ENCODE measurements at regions not wholly inside any gene's neighbourhood (a gene's known extent, or its start where the extent isn't known, plus 50 kb on each side); places are given as distances from the start of the nearest gene placed in this dataset.

DNA sequence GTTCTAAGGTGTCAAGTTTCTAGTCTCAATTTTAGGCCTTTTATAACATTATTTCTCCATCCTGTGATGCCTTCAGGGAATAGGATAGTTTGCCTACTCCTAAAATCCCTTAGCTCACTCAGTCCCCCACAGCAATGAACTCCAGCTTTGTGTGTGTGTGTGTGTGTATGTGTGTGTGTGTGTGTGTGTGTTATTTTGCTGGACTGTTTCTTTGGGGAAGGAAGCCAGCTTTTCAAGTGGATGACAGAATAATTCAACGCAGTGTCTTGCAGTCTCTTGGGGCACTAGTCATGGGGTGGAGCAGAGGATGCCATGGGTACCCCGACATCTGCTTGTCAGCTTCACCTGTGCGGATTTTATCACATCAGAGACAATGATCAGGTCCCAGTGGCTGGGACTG, 262.8 kb upstream of the DAPK1 start:
- intact Hi-C loops (cut with micrococcal nuclease; ENCODE audit: unreplicated experiment): no loop called here
- TF ChIP-seq, protein P1, sequence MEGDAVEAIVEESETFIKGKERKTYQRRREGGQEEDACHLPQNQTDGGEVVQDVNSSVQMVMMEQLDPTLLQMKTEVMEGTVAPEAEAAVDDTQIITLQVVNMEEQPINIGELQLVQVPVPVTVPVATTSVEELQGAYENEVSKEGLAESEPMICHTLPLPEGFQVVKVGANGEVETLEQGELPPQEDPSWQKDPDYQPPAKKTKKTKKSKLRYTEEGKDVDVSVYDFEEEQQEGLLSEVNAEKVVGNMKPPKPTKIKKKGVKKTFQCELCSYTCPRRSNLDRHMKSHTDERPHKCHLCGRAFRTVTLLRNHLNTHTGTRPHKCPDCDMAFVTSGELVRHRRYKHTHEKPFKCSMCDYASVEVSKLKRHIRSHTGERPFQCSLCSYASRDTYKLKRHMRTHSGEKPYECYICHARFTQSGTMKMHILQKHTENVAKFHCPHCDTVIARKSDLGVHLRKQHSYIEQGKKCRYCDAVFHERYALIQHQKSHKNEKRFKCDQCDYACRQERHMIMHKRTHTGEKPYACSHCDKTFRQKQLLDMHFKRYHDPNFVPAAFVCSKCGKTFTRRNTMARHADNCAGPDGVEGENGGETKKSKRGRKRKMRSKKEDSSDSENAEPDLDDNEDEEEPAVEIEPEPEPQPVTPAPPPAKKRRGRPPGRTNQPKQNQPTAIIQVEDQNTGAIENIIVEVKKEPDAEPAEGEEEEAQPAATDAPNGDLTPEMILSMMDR (conservative IDR thresholded peaks at IDR 0.05; ENCODE audit: low read length): no peak
- TF ChIP-seq EZH2phosphoT487 (IDR thresholded peaks at IDR 0.05; ENCODE audit: borderline replicate concordance, low read depth, low read length): no peak

DNA sequence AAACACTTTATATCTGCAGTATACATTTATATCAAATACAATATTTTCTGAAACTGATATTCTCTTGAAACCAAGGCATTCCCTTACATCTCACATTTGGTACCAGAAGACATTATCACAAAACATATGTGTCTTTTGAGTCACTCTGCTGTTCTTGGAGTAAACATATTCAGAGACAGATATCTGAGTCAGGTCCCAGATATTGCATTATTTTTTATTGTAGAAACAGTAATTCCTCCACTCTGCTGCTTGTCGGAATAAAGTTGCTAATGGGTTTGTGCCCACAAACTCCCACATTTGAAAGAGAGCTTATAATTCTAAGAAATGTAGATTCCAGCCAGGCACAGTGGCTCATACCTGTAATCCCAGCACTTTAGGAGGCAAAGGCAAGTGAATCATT, 261.1 kb upstream of the DAPK1 start:
- no peaks in the 10 kb centered on the region for H3K9me3 ChIP-seq (ENCODE audit: low read length)
- no peaks in the 10 kb centered on the region for H4K20me1 ChIP-seq (ENCODE audit: insufficient read depth, low read length)
- CTCF ChIA-PET (ENCODE audit: unreplicated experiment): no interaction called here
- TF ChIP-seq EZH2phosphoT487 (IDR thresholded peaks at IDR 0.05; ENCODE audit: borderline replicate concordance, low read depth, low read length): no peak
- TF ChIP-seq, protein P1 (conservative IDR thresholded peaks at IDR 0.05; ENCODE audit: low read length): no peak
- no peaks in the 10 kb centered on the region for H3K79me2 ChIP-seq (ENCODE audit: insufficient read depth, low read depth, low read length)
- no peak overlapping the region for H2AFZ ChIP-seq (ENCODE audit: low read length)
- POLR2A ChIA-PET: no interaction called here
- intact Hi-C loops (cut with micrococcal nuclease; ENCODE audit: unreplicated experiment): no loop called here
- no peaks in the 10 kb centered on the region for H3K36me3 ChIP-seq (ENCODE audit: insufficient read depth, low read length)
- no peak for DNase-seq (ENCODE audit: low spot score)
- H3K4me2 ChIP-seq (ENCODE audit: low read length): no peak overlapping the region
- H3K27ac ChIP-seq (ENCODE audit: low read depth, low read length, poor library complexity, severe bottlenecking): no peak overlapping the region
- BruUV-seq (replicated peaks): no TSS peak
- H3K4me1 ChIP-seq (ENCODE audit: insufficient read depth, low read length, poor library complexity, severe bottlenecking): no peaks in the 10 kb centered on the region
- H3K4me3 ChIP-seq (ENCODE audit: low read depth, low read length, poor library complexity, severe bottlenecking): no peak overlapping the region
- H3K9me2 ChIP-seq (ENCODE audit: insufficient read depth, low read length): no peaks in the 10 kb centered on the region

More for the DNA sequence above, 262.8 kb upstream of the DAPK1 start:
- ChIA-PET POLR2A (no interaction called here), CTCF (ENCODE audit: unreplicated experiment) (no interaction called here)
- no peak overlapping the region for H2AFZ ChIP-seq (ENCODE audit: low read length)
- BruUV-seq (replicated peaks): no TSS peak
- no peaks in the 10 kb centered on the region for H3K36me3 ChIP-seq (ENCODE audit: insufficient read depth, low read length)
- no peaks in the 10 kb centered on the region for H3K4me1 ChIP-seq (ENCODE audit: insufficient read depth, low read length, poor library complexity, severe bottlenecking)
- H3K27ac ChIP-seq (ENCODE audit: low read depth, low read length, poor library complexity, severe bottlenecking): no peak overlapping the region
- H3K4me3 ChIP-seq (ENCODE audit: low read depth, low read length, poor library complexity, severe bottlenecking): no peak overlapping the region
- DNase-seq (ENCODE audit: low spot score): no peak
- no peaks in the 10 kb centered on the region for H4K20me1 ChIP-seq (ENCODE audit: insufficient read depth, low read length)
- H3K4me2 ChIP-seq (ENCODE audit: low read length): no peak overlapping the region
- no peaks in the 10 kb centered on the region for H3K9me3 ChIP-seq (ENCODE audit: low read length)
- H3K9me2 ChIP-seq (ENCODE audit: insufficient read depth, low read length): no peaks in the 10 kb centered on the region
- H3K79me2 ChIP-seq (ENCODE audit: insufficient read depth, low read depth, low read length): no peaks in the 10 kb centered on the region

DNA sequence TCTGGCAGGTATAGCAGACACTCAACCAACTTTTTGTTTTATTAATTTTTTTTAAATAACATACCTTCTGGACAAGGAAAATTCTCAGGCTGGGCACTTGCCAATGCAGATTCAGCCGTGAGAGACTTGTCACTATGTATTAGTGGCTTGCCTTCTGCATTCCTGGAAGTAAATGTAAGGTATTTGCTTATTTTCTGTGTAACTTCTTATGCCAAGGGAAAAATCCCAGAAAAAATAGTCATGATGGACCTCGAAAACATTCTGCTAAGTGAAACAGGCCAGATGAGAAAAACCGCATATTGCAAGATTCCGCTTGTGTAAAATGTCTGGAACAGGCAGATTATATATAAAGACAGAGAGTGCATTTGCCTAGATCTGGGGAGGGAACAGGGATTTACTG, 260.3 kb upstream of the DAPK1 start:
- Histone ChIP-seq H3K36me3 (ENCODE audit: insufficient read depth, low read length) (no peaks in the 10 kb centered on the region), H3K4me1 (ENCODE audit: insufficient read depth, low read length, poor library complexity, severe bottlenecking) (no peaks in the 10 kb centered on the region), H3K4me3 (ENCODE audit: low read depth, low read length, poor library complexity, severe bottlenecking) (no peak overlapping the region), H3K9me3 (ENCODE audit: low read length) (no peaks in the 10 kb centered on the region), H3K9me2 (ENCODE audit: insufficient read depth, low read length) (no peaks in the 10 kb centered on the region), H3K27ac (ENCODE audit: low read depth, low read length, poor library complexity, severe bottlenecking) (no peak overlapping the region), H2AFZ (ENCODE audit: low read length) (no peak overlapping the region), H4K20me1 (ENCODE audit: insufficient read depth, low read length) (no peaks in the 10 kb centered on the region), H3K79me2 (ENCODE audit: insufficient read depth, low read depth, low read length) (no peaks in the 10 kb centered on the region), H3K4me2 (ENCODE audit: low read length) (no peak overlapping the region)
- no peak for DNase-seq (ENCODE audit: low spot score)
- intact Hi-C loops (cut with micrococcal nuclease; ENCODE audit: unreplicated experiment): no loop called here
- ChIA-PET POLR2A (no interaction called here), CTCF (ENCODE audit: unreplicated experiment) (no interaction called here)
- BruUV-seq (replicated peaks): no TSS peak
- TF ChIP-seq, protein P1 (conservative IDR thresholded peaks at IDR 0.05; ENCODE audit: low read length): no peak
- no peak for TF ChIP-seq EZH2phosphoT487 (IDR thresholded peaks at IDR 0.05; ENCODE audit: borderline replicate concordance, low read depth, low read length)

Data from OCI-LY7 (cell line).